GM12892 (cell line): ENCODE measurements at regions not wholly inside any gene's neighbourhood (a gene's known extent, or its start where the extent isn't known, plus 50 kb on each side); places are given as distances from the start of the nearest gene placed in this dataset.

Source experiments
- POLR2A ChIP-seq: IDR thresholded peaks from 2 replicates; pipeline ENCODE4 v1.6.1; 2011; ENCODE audit warnings: low read depth, low read length, control low read depth
- POLR2AphosphoS5 ChIP-seq: IDR thresholded peaks from 2 replicates; pipeline ENCODE4 v1.6.1; 2011; ENCODE audit warnings: low read depth, low read length, control low read depth

DNA sequence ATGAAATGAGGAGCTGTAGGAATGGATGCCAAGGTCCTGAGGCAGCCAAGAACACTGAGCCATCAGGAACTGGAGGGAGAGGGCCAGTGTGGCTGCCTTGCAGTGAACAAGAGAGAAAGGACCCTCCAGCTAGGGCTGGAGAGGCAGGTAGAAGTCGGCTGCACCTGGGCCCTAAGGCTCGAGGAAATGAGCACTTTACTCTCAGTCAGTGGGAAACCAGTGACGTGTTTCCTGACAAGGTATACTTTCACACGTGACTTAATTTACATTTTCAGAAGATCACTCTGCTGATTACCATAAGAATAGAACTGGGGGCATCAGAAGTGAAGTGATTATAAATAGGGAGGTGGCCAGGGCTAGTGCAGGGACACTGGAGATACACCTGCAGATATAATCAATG is 115.2 kb downstream of the C17orf67 start:
- TF ChIP-seq POLR2A (no peak), POLR2AphosphoS5 (no peak)
